GM19455 (cell line): ENCODE measurements at regions not wholly inside any gene's neighbourhood (a gene's known extent, or its start where the extent isn't known, plus 50 kb on each side); places are given as distances from the start of the nearest gene placed in this dataset.

Source experiments
- ATAC-seq: cut with Tn5 transposase; IDR thresholded peaks from one replicate; pipeline ENCODE4 v1.9.1; 2021; ENCODE audit not compliant: unreplicated experiment

GRCh38 chr18:56383349-56383748 is 255.0 kb downstream of the TXNL1 start:
- no peak for ATAC-seq

GRCh38 chr18:56382541-56382940 is 255.9 kb downstream of the TXNL1 start:
- ATAC-seq, result no peak

- no peak for ATAC-seq
Measured at GRCh38 chr18:56381196-56381595, 257.2 kb downstream of the TXNL1 start.

GRCh38 chr18:56380685-56381084 is 257.7 kb downstream of the TXNL1 start:
- ATAC-seq, result no peak

- no peak for ATAC-seq
Measured at GRCh38 chr18:56379256-56379655, 259.1 kb downstream of the TXNL1 start.

- no peak for ATAC-seq
Measured at GRCh38 chr18:56377231-56377630, 261.2 kb downstream of the TXNL1 start.

DNA sequence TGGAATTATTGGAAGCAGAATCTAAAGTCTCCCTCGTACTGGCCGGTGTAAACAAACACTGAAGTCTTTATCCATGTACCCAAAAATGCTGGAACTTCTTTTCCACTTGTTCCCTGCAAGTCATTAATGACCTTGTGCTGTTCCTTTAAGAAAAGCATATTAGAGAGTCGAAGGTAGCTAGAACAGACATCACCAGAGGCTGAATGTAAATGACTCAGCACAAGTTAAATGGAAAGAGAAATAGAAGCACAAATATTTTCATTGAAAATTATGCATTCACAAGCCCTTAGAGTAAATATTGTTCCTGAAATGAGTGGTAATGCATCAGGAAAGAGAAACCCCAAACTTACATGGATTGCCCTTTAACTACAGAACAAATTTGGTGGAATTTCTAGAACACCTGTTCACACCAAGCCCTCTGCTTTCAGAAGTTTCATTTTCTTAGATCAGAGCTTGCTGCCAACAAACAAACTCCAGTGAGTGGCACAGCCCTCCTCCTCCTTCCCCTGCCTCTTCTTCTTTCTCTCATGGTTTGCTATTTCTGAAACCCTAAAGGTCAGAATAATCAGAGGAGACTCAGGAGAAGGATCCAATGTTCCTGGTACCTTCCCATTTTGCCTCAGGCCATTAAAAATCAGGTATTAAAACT is 264.3 kb downstream of the TXNL1 start:
- no peak for ATAC-seq

DNA sequence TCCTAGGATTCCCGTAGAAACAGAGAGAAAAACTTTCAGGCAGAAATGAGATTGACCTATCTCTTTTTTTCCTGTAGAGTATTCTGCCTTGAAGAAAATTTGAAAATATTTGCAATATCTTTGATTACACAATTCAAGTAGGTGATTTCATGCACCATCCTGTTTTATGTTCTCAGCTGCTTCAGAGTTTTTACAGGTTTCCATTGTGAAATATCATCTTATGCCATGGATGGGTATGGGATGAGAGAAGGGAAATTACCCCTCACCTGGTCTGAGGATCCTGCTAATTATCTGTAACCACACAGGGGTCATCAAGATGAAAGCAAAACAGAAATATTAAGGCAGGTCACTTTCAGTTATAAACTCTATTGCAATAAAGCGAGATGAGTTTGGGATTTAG is 264.8 kb downstream of the TXNL1 start:
- no peak for ATAC-seq

GRCh38 chr18:56368066-56368465 is 270.3 kb downstream of the TXNL1 start:
- ATAC-seq, result no peak

- no peak for ATAC-seq
Measured at GRCh38 chr18:56358608-56359280, 279.6 kb downstream of the TXNL1 start.

- ATAC-seq, result no peak
Measured at GRCh38 chr18:56353663-56354260, 284.6 kb downstream of the TXNL1 start.

- no peak for ATAC-seq
Measured at GRCh38 chr18:56351911-56352500, 286.4 kb downstream of the TXNL1 start.

DNA sequence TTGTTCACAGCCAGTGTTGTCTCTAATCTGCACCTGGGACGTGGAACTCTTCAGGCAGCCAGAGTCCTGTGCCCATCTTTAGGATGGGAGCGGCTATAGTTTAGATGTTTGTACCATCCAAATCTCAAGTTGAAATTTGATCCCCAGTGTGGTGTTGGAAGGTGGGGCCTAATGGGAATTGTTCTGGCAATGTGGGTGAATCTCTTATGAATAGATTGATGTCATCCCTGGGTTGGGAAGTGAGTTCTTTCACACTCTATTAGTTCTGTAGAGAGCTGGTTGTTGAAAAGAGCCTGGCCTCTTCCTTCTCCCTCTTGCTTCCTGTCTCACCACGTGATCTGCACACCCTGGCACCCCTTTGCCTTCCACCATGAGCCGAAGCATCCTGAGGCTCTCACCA is 300.9 kb downstream of the TXNL1 start:
- ATAC-seq, result no peak

DNA sequence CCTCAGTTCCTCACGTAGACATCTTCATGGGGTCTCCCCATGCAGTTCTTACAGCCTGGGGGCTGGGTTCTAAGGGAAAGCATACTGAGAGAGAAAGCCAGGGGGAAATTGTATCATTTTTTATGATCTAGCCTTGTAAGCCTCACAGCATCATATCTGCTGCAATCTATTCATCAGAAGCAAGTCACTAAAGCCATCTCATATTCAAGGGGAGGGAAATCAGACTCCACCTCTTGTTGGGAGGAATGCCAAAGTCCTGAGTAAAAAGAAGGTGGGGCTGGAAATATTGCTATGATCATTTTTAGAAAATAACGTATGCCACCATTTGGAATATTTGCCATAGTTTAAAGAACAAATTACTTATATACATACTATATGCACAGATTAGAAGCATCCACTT is 304.6 kb downstream of the TXNL1 start:
- ATAC-seq, result no peak

GRCh38 chr18:56333146-56333545 is 305.2 kb downstream of the TXNL1 start:
- no peak for ATAC-seq

DNA sequence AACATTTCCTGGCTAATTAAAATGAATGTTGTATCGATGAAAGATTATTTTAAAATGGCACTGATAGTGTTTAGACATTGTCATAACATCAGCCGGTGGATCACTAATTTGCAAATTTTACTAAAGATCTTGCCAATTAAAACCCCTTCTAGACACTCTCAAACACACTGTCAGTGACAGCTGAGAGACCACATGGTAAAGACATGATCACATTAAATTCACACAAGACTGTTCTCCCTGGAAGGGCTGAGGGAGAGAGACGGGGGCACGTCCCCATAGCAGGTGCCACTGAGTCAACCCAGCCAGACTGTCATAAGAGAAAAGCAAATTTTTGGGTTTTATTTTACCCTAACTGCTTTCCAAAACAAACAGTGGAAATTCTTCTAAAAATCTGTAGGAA is 306.0 kb downstream of the TXNL1 start:
- ATAC-seq, result no peak

- ATAC-seq, result no peak
Measured at GRCh38 chr18:56330366-56331110, 307.9 kb downstream of the TXNL1 start.

DNA sequence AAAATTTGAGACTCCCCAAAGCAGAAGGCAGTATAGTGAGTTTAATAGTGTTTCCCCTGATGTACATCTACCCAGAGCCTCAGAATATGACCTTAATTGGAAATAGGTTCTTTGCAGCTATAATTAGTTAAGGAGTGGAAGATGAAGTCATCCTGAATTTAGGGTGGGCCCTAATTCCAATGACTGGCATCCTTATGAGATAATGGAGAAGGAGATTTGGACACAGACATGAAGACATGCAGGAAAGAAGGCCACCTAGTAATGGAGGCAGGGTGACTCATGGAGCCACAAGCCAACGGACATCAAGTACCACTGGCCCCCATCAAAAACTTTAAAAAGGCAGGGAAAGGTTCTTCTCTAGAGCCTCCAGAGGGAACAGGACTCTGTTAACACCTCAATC is 308.9 kb downstream of the TXNL1 start:
- no peak for ATAC-seq

DNA sequence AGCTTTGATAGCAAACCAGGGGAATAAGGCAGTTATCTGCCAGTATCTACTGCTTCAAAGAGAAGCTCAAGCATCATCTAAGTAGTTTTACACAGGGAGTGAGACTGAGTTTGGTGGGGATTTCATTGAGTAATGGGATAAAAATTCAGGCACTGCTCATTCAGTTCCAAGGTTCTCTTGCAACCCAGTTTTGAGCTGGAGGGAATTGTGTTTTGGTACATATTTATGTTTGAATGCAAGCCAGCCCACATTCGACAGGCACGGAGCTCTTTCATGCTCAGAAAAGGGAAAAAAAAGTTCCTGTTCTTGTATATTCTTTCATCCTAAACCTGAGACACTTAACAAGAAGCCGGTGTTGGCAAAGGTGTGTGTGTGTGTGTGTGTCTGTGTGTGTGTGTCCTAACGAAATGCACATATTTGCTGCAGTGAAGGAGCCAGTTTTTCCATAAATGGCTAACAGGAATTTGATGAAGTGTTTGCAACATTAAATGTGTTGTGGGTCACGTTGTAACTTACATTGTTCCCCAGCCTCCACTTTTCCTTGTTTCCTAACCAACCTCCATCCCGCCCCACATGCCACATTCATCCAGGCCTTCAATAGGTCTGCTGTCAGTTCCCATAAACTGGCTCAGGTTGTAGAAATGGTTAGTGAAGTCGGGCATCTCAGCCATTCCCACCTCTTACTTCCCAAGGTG is 311.1 kb downstream of the TXNL1 start:
- no peak for ATAC-seq

DNA sequence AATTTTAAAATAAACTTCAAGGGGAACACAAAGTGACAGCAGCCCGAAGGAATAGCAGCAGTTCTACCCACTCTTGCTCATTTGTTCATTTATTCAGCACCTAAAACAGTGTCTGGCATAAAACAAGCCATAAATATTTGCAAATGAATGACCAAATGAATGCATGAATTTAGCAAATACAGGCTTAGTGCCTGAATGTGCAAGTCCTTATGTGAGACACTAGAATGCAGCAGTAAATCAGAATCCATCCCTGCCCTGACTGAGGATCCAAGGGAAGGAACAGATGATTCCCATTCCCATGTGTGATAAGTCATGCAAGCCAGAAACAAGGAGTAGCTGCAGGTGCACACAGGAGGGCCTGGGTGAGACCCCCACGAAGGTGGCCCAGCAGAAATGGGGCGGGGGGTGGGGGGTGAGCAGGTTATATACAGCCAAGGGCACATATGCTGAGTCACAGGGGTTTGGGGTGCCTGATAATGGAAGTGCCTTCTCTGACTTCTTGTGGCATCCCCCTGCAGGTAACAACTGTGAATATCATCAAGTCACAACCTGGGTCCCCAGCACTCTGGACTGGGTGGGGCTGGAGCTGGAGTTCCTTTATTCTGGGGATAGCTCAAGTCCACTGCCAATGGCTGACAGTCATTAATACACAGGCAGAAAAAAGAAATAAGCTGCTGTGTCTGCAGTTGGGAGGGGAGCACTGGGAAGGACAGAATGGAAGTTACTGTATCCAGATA is 311.9 kb downstream of the TXNL1 start:
- no peak for ATAC-seq
